Keratinocyte (primary cell): ENCODE measurements at regions not wholly inside any gene's neighbourhood (a gene's known extent, or its start where the extent isn't known, plus 50 kb on each side); places are given as distances from the start of the nearest gene placed in this dataset.

Experiments
- DNase-seq: peaks from one replicate; pipeline ENCODE4 v3.0.0-alpha.2; 2011; ENCODE audit warnings: low read depth, missing footprints, low spot score
- FAIRE-seq: peaks from 2 replicates; lab custom pipeline; 2011; peaks lifted over from hg19 to GRCh38; lab: Jason Lieb, UNC
- H2AFZ ChIP-seq: 2 replicates; pipeline ENCODE4 v1.6.0; 2012; ENCODE audit warnings: low read length, control low read depth, inconsistent platforms; ENCODE audit not compliant: control insufficient read depth
- H3K27ac ChIP-seq: 2 replicates; pipeline ENCODE4 v1.5.1; 2011; ENCODE audit warnings: low read length; ENCODE audit not compliant: control insufficient read depth, insufficient read depth
- H3K27me3 ChIP-seq: 3 replicates; pipeline ENCODE4 v1.6.0; 2011; ENCODE audit warnings: low read length; ENCODE audit not compliant: control insufficient read depth, insufficient read depth; ENCODE audit errors: extremely low read depth
- H3K36me3 ChIP-seq, 2 experiments: 2 replicates in 1 of 2; 3 replicates in 1 of 2; pipeline ENCODE4 v1.5.1; 2011; ENCODE audit warnings: low read length in 2 of 2, mild to moderate bottlenecking in 1 of 2; ENCODE audit not compliant: control insufficient read depth in 2 of 2, insufficient read depth in 2 of 2; ENCODE audit errors: extremely low read depth in 1 of 2
- H3K4me1 ChIP-seq: 3 replicates; pipeline ENCODE4 v1.5.1; 2011; ENCODE audit warnings: low read length; ENCODE audit not compliant: control insufficient read depth, insufficient read depth; ENCODE audit errors: extremely low read depth
- H3K4me2 ChIP-seq: 3 replicates; pipeline ENCODE4 v1.6.0; 2011; ENCODE audit warnings: low read depth, low read length; ENCODE audit not compliant: control insufficient read depth, insufficient read depth; ENCODE audit errors: extremely low read depth
- H3K4me3 ChIP-seq, 3 experiments: fragments of 200-600 bp in 1 of 3; sonication (generic) in 1 of 3; 2 replicates in 2 of 3; 3 replicates in 1 of 3; pipeline ENCODE4 v1.5.1; 2011 to 2016; ENCODE audit warnings: low read length in 3 of 3, mild to moderate bottlenecking in 3 of 3, control low read depth in 2 of 3, inconsistent platforms in 1 of 3, low read depth in 1 of 3, mixed read lengths in 1 of 3, mixed run types in 1 of 3, moderate library complexity in 1 of 3; ENCODE audit not compliant: control insufficient read depth in 2 of 3, insufficient read depth in 2 of 3; ENCODE audit errors: extremely low read depth in 1 of 3
- H3K79me2 ChIP-seq: 2 replicates; pipeline ENCODE4 v1.6.0; 2012; ENCODE audit warnings: low read length; ENCODE audit not compliant: control insufficient read depth, insufficient read depth
- H3K9ac ChIP-seq: 3 replicates; pipeline ENCODE4 v1.6.0; 2011; ENCODE audit warnings: low read length; ENCODE audit not compliant: control insufficient read depth, insufficient read depth; ENCODE audit errors: extremely low read depth
- H3K9me1 ChIP-seq: 3 replicates; pipeline ENCODE4 v1.6.0; 2011; ENCODE audit warnings: low read length; ENCODE audit not compliant: control insufficient read depth, insufficient read depth; ENCODE audit errors: extremely low read depth
- H3K9me3 ChIP-seq: 2 replicates; pipeline ENCODE4 v1.5.1; 2012; ENCODE audit warnings: low read depth, low read length; ENCODE audit not compliant: control insufficient read depth
- H4K20me1 ChIP-seq: 3 replicates; pipeline ENCODE4 v1.6.0; 2011; ENCODE audit warnings: low read length; ENCODE audit not compliant: control insufficient read depth, insufficient read depth; ENCODE audit errors: extremely low read depth
- CTCF ChIP-seq, 3 experiments: IDR thresholded peaks in 1 of 3; conservative IDR thresholded peaks in 1 of 3; optimal IDR thresholded peaks in 1 of 3; 2 replicates in 2 of 3; 3 replicates in 1 of 3; pipeline versions ENCODE3 to v1.5.1; 2011; ENCODE audit warnings: low read length in 3 of 3, mild to moderate bottlenecking in 3 of 3, moderate library complexity in 2 of 3, control low read depth in 1 of 3, inconsistent platforms in 1 of 3; ENCODE audit not compliant: insufficient read depth in 2 of 3; ENCODE audit errors: extremely low read depth in 1 of 3
- EZH2 ChIP-seq: IDR thresholded peaks from one replicate; pipeline ENCODE4 v1.6.1; 2012; ENCODE audit warnings: inconsistent platforms, mild to moderate bottlenecking, low read length, moderate library complexity
- dilution Hi-C: fragments of 300-500 bp; cut with MboI; formaldehyde crosslinking; loops from one replicate; pipeline ENCODE4 v1.7.0; 2020; ENCODE audit warnings: low sequenced_read_pairs; ENCODE audit not compliant: extremely low pct_ligation_motif_present

- Histone ChIP-seq H3K4me1 (peaks cover 3% of the 10 kb centered on the region), H3K36me3 (no peaks in the 10 kb centered on the region), H3K9me1 (no peaks in the 10 kb centered on the region), H3K9ac (no peak overlapping the region), H3K4me2 (no peak overlapping the region), H3K79me2 (no peaks in the 10 kb centered on the region), H3K27ac (no peak overlapping the region), H3K4me3 (no peak overlapping the region), H4K20me1 (no peaks in the 10 kb centered on the region), H3K27me3 (no peaks in the 10 kb centered on the region), H3K9me3 (no peaks in the 10 kb centered on the region), H2AFZ (no peak overlapping the region)
- DNase-seq (peak; percentile 21), FAIRE-seq (peak; percentile 5)
- dilution Hi-C loops: no loop called here
- no peak for TF ChIP-seq CTCF (optimal IDR thresholded peaks at IDR 0.05 in 1 of 3, IDR thresholded peaks at IDR 0.05 in 1 of 3, conservative IDR thresholded peaks at IDR 0.05 in 1 of 3; ENCODE audit: extremely low read depth in 1 of 3, insufficient read depth in 2 of 3, low read length in 3 of 3)
- no peak for TF ChIP-seq EZH2
These were observed 253.7 kb downstream of the AASDHPPT start for GRCh38 chr11:106331176-106331575.

- H2AFZ ChIP-seq: no peak overlapping the region
- H3K9ac ChIP-seq: no peak overlapping the region
- no peaks in the 10 kb centered on the region for H3K9me3 ChIP-seq
- DNase-seq: no peak
- peaks cover 3% of the 10 kb centered on the region for H3K4me1 ChIP-seq
- no peaks in the 10 kb centered on the region for H3K79me2 ChIP-seq
- H3K27ac ChIP-seq: no peak overlapping the region
- H3K36me3 ChIP-seq: no peaks in the 10 kb centered on the region
- H3K4me3 ChIP-seq: no peak overlapping the region
- TF ChIP-seq EZH2: no peak
- TF ChIP-seq CTCF (optimal IDR thresholded peaks at IDR 0.05 in 1 of 3, IDR thresholded peaks at IDR 0.05 in 1 of 3, conservative IDR thresholded peaks at IDR 0.05 in 1 of 3; ENCODE audit: extremely low read depth in 1 of 3, insufficient read depth in 2 of 3, low read length in 3 of 3): no peak
- no peaks in the 10 kb centered on the region for H3K9me1 ChIP-seq
- H3K27me3 ChIP-seq: no peaks in the 10 kb centered on the region
- no peaks in the 10 kb centered on the region for H4K20me1 ChIP-seq
- no peak for FAIRE-seq
- dilution Hi-C loops: no loop called here
- H3K4me2 ChIP-seq: no peak overlapping the region
These were observed 256.2 kb downstream of the AASDHPPT start for GRCh38 chr11:106333678-106334077.
